ENCODE measurements at regions not wholly inside any gene's neighbourhood (a gene's known extent, or its start where the extent isn't known, plus 50 kb on each side); places are given as distances from the start of the nearest gene placed in this dataset.

- no peak for DNase-seq (ENCODE audit: low spot score)
Observed at GRCh38 chr7:41096917-41097316, 606.0 kb downstream of the INHBA start.

- DNase-seq (ENCODE audit: low spot score), result no peak
Observed at GRCh38 chr7:41093141-41093540, 609.7 kb downstream of the INHBA start.

GRCh38 chr7:41085244-41085643 is 617.6 kb downstream of the INHBA start:
- DNase-seq (ENCODE audit: low spot score), result no peak

- DNase-seq (ENCODE audit: low spot score), result no peak
Observed at GRCh38 chr7:41084381-41084780, 618.5 kb downstream of the INHBA start.

- no peak for DNase-seq (ENCODE audit: low spot score)
Observed at GRCh38 chr7:41069635-41070034, 633.3 kb downstream of the INHBA start.

GRCh38 chr7:41067576-41067975 is 635.3 kb downstream of the INHBA start:
- DNase-seq (ENCODE audit: low spot score), result no peak

- DNase-seq (ENCODE audit: low spot score), result no peak
Observed at GRCh38 chr7:41065663-41066062, 637.2 kb downstream of the INHBA start.

GRCh38 chr7:41063116-41063515 is 639.8 kb downstream of the INHBA start:
- no peak for DNase-seq (ENCODE audit: low spot score)

GRCh38 chr7:41060796-41061195 is 642.1 kb downstream of the INHBA start:
- no peak for DNase-seq (ENCODE audit: low spot score)

GRCh38 chr7:41059796-41060195 is 643.1 kb downstream of the INHBA start:
- no peak for DNase-seq (ENCODE audit: low spot score)

- DNase-seq (ENCODE audit: low spot score), result peak; percentile 53
Observed at GRCh38 chr7:41058986-41059741, 643.7 kb downstream of the INHBA start.

GRCh38 chr7:41054960-41055661 is 647.8 kb downstream of the INHBA start:
- no peak for DNase-seq (ENCODE audit: low spot score)

- DNase-seq (ENCODE audit: low spot score), result no peak
Observed at GRCh38 chr7:41053820-41054219, 649.1 kb downstream of the INHBA start.

GRCh38 chr7:41052736-41053135 is 650.2 kb downstream of the INHBA start:
- DNase-seq (ENCODE audit: low spot score), result no peak

GRCh38 chr7:41052201-41052600 is 650.7 kb downstream of the INHBA start:
- DNase-seq (ENCODE audit: low spot score), result no peak

GRCh38 chr7:41051535-41051934 is 651.4 kb downstream of the INHBA start:
- DNase-seq (ENCODE audit: low spot score), result no peak

- no peak for DNase-seq (ENCODE audit: low spot score)
Observed at GRCh38 chr7:41051062-41051461, 651.8 kb downstream of the INHBA start.

GRCh38 chr7:41048771-41049170 is 654.1 kb downstream of the INHBA start:
- DNase-seq (ENCODE audit: low spot score), result no peak

GRCh38 chr7:41047789-41048191 is 655.1 kb downstream of the INHBA start:
- no peak for DNase-seq (ENCODE audit: low spot score)

GRCh38 chr7:41047211-41047610 is 655.7 kb downstream of the INHBA start:
- no peak for DNase-seq (ENCODE audit: low spot score)

- DNase-seq (ENCODE audit: low spot score), result no peak
Observed at GRCh38 chr7:41046776-41047175, 656.1 kb downstream of the INHBA start.

GRCh38 chr7:41046221-41046761 is 656.6 kb downstream of the INHBA start:
- DNase-seq (ENCODE audit: low spot score), result no peak

- DNase-seq (ENCODE audit: low spot score), result peak; percentile 46
Observed at GRCh38 chr7:41045556-41046123, 657.2 kb downstream of the INHBA start.

Measured in D341Med (cell line).